Keratinocyte (primary cell): ENCODE measurements at regions not wholly inside any gene's neighbourhood (a gene's known extent, or its start where the extent isn't known, plus 50 kb on each side); places are given as distances from the start of the nearest gene placed in this dataset.

Source experiments
- DNase-seq: peaks from one replicate; pipeline ENCODE4 v3.0.0-alpha.2; 2011; ENCODE audit warnings: low read depth, missing footprints, low spot score
- FAIRE-seq: peaks from 2 replicates; lab custom pipeline; 2011; peaks lifted over from hg19 to GRCh38; lab: Jason Lieb, UNC
- H2AFZ ChIP-seq: 2 replicates; pipeline ENCODE4 v1.6.0; 2012; ENCODE audit warnings: low read length, control low read depth, inconsistent platforms; ENCODE audit not compliant: control insufficient read depth
- H3K27ac ChIP-seq: 2 replicates; pipeline ENCODE4 v1.5.1; 2011; ENCODE audit warnings: low read length; ENCODE audit not compliant: control insufficient read depth, insufficient read depth
- H3K27me3 ChIP-seq: 3 replicates; pipeline ENCODE4 v1.6.0; 2011; ENCODE audit warnings: low read length; ENCODE audit not compliant: control insufficient read depth, insufficient read depth; ENCODE audit errors: extremely low read depth
- H3K36me3 ChIP-seq, 2 experiments: 2 replicates in 1 of 2; 3 replicates in 1 of 2; pipeline ENCODE4 v1.5.1; 2011; ENCODE audit warnings: low read length in 2 of 2, mild to moderate bottlenecking in 1 of 2; ENCODE audit not compliant: control insufficient read depth in 2 of 2, insufficient read depth in 2 of 2; ENCODE audit errors: extremely low read depth in 1 of 2
- H3K4me1 ChIP-seq: 3 replicates; pipeline ENCODE4 v1.5.1; 2011; ENCODE audit warnings: low read length; ENCODE audit not compliant: control insufficient read depth, insufficient read depth; ENCODE audit errors: extremely low read depth
- H3K4me2 ChIP-seq: 3 replicates; pipeline ENCODE4 v1.6.0; 2011; ENCODE audit warnings: low read depth, low read length; ENCODE audit not compliant: control insufficient read depth, insufficient read depth; ENCODE audit errors: extremely low read depth
- H3K4me3 ChIP-seq, 3 experiments: fragments of 200-600 bp in 1 of 3; sonication (generic) in 1 of 3; 2 replicates in 2 of 3; 3 replicates in 1 of 3; pipeline ENCODE4 v1.5.1; 2011 to 2016; ENCODE audit warnings: low read length in 3 of 3, mild to moderate bottlenecking in 3 of 3, control low read depth in 2 of 3, inconsistent platforms in 1 of 3, low read depth in 1 of 3, mixed read lengths in 1 of 3, mixed run types in 1 of 3, moderate library complexity in 1 of 3; ENCODE audit not compliant: control insufficient read depth in 2 of 3, insufficient read depth in 2 of 3; ENCODE audit errors: extremely low read depth in 1 of 3
- H3K79me2 ChIP-seq: 2 replicates; pipeline ENCODE4 v1.6.0; 2012; ENCODE audit warnings: low read length; ENCODE audit not compliant: control insufficient read depth, insufficient read depth
- H3K9ac ChIP-seq: 3 replicates; pipeline ENCODE4 v1.6.0; 2011; ENCODE audit warnings: low read length; ENCODE audit not compliant: control insufficient read depth, insufficient read depth; ENCODE audit errors: extremely low read depth
- H3K9me1 ChIP-seq: 3 replicates; pipeline ENCODE4 v1.6.0; 2011; ENCODE audit warnings: low read length; ENCODE audit not compliant: control insufficient read depth, insufficient read depth; ENCODE audit errors: extremely low read depth
- H3K9me3 ChIP-seq: 2 replicates; pipeline ENCODE4 v1.5.1; 2012; ENCODE audit warnings: low read depth, low read length; ENCODE audit not compliant: control insufficient read depth
- H4K20me1 ChIP-seq: 3 replicates; pipeline ENCODE4 v1.6.0; 2011; ENCODE audit warnings: low read length; ENCODE audit not compliant: control insufficient read depth, insufficient read depth; ENCODE audit errors: extremely low read depth
- EZH2 ChIP-seq: IDR thresholded peaks from one replicate; pipeline ENCODE4 v1.6.1; 2012; ENCODE audit warnings: inconsistent platforms, mild to moderate bottlenecking, low read length, moderate library complexity
- dilution Hi-C: fragments of 300-500 bp; cut with MboI; formaldehyde crosslinking; loops from one replicate; pipeline ENCODE4 v1.7.0; 2020; ENCODE audit warnings: low sequenced_read_pairs; ENCODE audit not compliant: extremely low pct_ligation_motif_present
- TF ChIP-seq, protein P1 (sequence below), 3 experiments: IDR thresholded peaks in 1 of 3; conservative IDR thresholded peaks in 1 of 3; optimal IDR thresholded peaks in 1 of 3; 2 replicates in 2 of 3; 3 replicates in 1 of 3; pipeline versions ENCODE3 to v1.5.1; 2011; ENCODE audit warnings: low read length in 3 of 3, mild to moderate bottlenecking in 3 of 3, moderate library complexity in 2 of 3, control low read depth in 1 of 3, inconsistent platforms in 1 of 3; ENCODE audit not compliant: insufficient read depth in 2 of 3; ENCODE audit errors: extremely low read depth in 1 of 3

DNA sequence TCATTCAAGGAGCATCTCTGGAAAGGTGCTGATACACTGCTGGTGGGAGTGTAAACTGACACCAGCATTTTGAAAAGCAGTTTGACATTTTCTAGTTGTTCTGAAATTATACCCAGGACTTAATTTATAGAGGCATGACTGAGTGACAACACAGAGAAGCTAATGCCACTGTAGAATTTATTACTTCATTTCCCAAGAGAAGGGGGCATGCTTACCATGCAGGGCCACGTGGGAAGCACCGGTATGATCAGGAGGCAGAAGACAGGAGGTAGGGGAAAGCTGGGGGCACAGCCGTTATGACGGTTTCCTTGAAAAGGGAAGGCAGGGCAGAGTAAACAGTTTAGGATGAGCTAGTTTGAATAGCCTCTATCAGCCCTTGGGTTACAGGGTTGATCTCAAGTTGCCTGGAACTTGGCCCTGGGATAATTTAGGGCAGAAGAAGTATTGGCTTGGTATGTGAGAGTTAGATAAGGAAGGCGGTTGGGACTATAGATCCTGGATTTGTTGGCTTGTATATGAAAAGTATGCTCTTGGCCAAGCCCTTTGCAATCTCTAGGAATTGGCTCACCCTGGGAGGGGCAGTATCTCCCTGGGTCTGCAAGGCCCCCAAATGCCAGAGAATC lies 305.7 kb downstream of the ENC1 start:
- no peaks in the 10 kb centered on the region for H3K9me3 ChIP-seq
- no peak for FAIRE-seq
- no peak overlapping the region for H2AFZ ChIP-seq
- dilution Hi-C loops = no loop called here
- DNase-seq = no peak
- no peaks in the 10 kb centered on the region for H3K4me1 ChIP-seq
- H3K79me2 ChIP-seq = no peaks in the 10 kb centered on the region
- H3K4me2 ChIP-seq = no peak overlapping the region
- H3K36me3 ChIP-seq = no peaks in the 10 kb centered on the region
- H3K4me3 ChIP-seq = no peak overlapping the region
- no peak overlapping the region for H3K27ac ChIP-seq
- no peak overlapping the region for H3K9ac ChIP-seq
- TF ChIP-seq, protein P1, sequence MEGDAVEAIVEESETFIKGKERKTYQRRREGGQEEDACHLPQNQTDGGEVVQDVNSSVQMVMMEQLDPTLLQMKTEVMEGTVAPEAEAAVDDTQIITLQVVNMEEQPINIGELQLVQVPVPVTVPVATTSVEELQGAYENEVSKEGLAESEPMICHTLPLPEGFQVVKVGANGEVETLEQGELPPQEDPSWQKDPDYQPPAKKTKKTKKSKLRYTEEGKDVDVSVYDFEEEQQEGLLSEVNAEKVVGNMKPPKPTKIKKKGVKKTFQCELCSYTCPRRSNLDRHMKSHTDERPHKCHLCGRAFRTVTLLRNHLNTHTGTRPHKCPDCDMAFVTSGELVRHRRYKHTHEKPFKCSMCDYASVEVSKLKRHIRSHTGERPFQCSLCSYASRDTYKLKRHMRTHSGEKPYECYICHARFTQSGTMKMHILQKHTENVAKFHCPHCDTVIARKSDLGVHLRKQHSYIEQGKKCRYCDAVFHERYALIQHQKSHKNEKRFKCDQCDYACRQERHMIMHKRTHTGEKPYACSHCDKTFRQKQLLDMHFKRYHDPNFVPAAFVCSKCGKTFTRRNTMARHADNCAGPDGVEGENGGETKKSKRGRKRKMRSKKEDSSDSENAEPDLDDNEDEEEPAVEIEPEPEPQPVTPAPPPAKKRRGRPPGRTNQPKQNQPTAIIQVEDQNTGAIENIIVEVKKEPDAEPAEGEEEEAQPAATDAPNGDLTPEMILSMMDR (optimal IDR thresholded peaks at IDR 0.05 in 1 of 3, IDR thresholded peaks at IDR 0.05 in 1 of 3, conservative IDR thresholded peaks at IDR 0.05 in 1 of 3; ENCODE audit: extremely low read depth in 1 of 3, insufficient read depth in 2 of 3, low read length in 3 of 3) = no peak
- no peak for TF ChIP-seq EZH2
- H4K20me1 ChIP-seq = no peaks in the 10 kb centered on the region
- H3K9me1 ChIP-seq = no peaks in the 10 kb centered on the region
- H3K27me3 ChIP-seq = no peaks in the 10 kb centered on the region

DNA sequence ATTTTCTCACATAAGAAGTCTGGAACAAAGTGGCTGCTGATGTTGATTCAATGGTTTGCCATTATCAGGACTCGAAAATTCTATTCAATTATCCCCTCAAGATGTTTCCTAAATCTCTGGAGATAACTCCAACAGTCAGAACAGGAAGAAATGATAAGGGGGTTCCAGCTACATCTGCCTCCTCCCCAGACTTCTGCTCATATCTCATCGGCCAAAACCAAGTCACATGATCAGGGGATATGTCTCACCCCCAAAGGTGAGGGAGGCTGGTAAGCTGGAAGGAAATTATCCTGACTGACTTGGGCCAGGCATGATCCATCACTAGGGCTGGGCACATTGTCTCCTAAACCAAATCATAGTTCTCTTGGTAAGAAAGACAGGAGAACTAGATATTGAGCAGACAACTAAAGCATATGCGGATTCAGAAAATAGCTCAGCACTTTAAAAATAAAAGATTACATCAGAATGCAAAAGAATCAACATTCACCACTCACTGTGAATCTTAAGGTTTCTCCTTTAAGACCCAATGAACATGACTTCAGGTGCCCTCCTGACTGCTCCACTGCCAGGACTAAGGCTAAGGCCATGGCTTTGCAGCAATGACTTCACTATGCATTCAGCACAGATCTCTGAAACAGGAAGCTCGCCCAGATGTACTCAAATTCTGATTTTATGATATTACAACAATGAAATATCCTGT lies 306.3 kb downstream of the ENC1 start:
- Histone ChIP-seq H3K4me1 (no peaks in the 10 kb centered on the region), H3K4me2 (no peak overlapping the region), H3K36me3 (no peaks in the 10 kb centered on the region), H3K9me1 (no peaks in the 10 kb centered on the region), H2AFZ (no peak overlapping the region), H3K4me3 (no peak overlapping the region), H3K9me3 (no peaks in the 10 kb centered on the region), H4K20me1 (no peaks in the 10 kb centered on the region), H3K9ac (no peak overlapping the region), H3K27me3 (no peaks in the 10 kb centered on the region), H3K79me2 (no peaks in the 10 kb centered on the region), H3K27ac (no peak overlapping the region)
- TF ChIP-seq, protein P1 (optimal IDR thresholded peaks at IDR 0.05 in 1 of 3, IDR thresholded peaks at IDR 0.05 in 1 of 3, conservative IDR thresholded peaks at IDR 0.05 in 1 of 3; ENCODE audit: extremely low read depth in 1 of 3, insufficient read depth in 2 of 3, low read length in 3 of 3) = no peak
- TF ChIP-seq EZH2 = no peak
- DNase-seq (no peak), FAIRE-seq (no peak)
- dilution Hi-C loops = no loop called here
